Glomerular visceral epithelial cell (primary cell): ENCODE measurements at regions not wholly inside any gene's neighbourhood (a gene's known extent, or its start where the extent isn't known, plus 50 kb on each side); places are given as distances from the start of the nearest gene placed in this dataset.

Experiments used
- DNase-seq: peaks from one replicate; pipeline ENCODE4 v3.0.0-alpha.2; 2016; ENCODE audit errors: extremely low spot score

DNA sequence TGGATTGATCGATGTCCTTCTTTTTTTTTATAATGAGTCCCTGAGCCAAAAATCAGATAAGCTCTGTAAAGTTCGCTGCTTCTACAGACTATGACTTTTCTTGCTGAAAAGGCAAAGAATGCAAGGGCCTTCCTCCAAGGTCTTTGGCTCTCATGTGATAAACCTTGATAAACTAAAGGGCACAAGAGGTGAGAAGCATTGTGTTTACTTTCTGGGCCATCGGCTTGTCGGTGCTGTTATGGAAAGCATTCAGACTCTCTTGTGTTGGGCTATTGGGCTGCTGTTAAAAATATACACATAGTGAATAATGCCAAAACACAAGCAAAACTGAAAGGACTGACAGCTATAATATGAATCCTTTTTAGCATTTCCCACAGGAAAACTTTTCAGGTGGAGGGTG lies 472.4 kb upstream of the SPHKAP start:
- no peak for DNase-seq

DNA sequence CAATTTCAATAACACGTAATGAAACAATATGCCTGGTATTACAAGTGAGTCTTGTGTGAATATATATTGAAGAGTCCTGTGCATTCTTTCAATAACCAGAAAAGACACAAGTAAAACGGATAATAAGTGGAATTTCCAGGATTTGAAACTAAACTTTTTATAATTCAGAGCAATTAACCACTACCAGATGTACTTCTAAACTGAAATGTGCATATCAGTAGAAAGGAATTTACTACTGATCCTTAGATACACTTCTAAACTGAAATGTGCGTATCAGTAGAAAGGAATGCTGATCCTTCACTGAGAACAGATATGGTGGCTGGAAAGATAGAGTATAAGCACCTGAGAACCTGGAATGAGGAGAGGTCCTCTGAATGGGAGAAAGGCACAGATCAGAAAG lies 470.9 kb upstream of the SPHKAP start:
- no peak for DNase-seq

DNA sequence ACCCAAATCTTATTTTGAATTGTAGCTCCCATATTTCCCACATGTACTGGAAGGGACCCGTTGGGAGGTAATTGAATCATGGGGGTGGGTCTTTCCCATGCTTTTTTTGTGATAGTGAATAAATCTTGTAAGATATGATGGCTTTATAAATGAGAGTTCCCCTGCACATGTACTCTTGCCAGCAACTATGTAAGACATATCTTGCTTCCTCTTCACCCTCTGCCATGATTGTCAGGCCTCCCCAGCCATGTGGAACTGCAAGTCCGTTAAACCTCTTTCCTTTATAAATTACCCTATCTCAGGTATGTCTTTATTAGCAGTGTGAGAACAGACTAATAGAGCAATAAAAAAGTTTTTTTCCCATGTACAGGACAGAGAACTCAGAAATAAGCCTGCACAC lies 468.4 kb upstream of the SPHKAP start:
- no peak for DNase-seq

DNA sequence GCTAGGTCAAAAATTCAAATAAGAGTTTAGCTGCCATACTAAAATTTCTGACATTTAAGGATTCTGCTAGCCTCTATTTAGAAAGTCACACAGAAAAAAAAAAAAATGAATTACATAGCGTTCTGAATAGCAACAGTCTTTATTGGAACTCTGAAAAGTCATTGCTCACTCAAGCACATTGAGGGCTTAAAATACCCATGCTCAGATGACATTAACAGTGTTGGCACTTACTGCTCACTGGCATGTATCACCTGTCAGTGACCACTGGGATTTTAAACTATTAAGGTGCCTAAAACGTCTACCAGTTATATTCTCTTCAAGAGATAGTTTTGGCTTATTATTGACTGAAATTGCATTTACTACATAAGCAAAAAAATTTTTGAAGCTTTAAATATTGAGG lies 468.0 kb upstream of the SPHKAP start:
- DNase-seq, result no peak

DNA sequence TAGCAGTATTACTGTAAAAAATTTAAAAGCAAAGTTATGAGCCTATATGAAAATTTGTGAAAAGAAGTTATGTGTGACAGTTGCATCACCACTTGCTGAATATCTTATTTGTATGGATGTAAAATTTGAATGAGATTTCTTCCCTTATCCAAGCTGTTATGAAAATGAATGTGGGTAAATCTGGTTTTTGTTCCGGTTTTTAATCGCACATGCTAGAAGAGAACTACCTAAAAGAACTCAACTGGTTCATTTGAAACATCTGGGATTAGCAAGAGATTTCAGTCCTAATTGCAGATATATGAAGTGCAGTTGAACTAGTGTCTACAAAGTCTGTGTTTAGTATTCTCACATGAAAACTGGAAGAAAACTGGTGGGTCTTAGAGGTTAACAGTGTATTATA lies 467.1 kb upstream of the SPHKAP start:
- DNase-seq, result no peak

DNA sequence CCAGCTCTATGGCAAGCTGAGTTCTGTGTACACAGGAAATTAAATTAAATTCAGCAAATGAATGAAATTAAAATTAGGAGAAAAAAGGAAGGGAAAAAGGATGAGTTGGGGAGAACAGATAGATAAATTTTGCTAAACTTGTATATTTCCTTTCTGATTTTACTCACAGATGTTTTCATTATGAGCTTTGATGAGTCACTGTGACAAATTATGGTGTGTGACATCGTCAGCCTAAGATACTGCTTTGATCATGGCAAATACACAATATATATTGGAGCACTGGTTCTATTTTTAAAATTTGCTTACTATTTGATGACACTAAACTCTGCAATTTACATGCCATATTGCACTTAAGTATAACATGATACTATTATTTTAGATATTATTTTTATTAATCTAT lies 464.6 kb upstream of the SPHKAP start:
- DNase-seq, result no peak

DNA sequence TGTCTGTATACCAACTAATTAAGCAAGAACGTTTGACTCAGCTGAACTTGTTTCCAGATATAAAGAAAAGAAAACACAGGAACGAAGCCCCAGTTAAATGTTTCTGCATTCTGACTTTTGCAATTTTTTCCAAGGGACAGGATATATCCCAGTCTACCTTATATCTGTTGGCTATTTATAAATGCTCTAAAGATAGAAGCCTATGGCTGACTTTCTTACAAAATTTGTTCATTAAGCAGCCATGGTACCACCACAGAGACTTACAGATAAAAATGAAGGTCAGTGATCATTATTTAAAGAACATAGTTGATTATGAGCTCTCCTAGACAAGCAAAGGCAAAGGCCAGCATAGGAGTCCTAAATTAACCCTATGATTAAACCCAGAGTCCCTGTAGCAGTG lies 462.7 kb upstream of the SPHKAP start:
- DNase-seq, result no peak

DNA sequence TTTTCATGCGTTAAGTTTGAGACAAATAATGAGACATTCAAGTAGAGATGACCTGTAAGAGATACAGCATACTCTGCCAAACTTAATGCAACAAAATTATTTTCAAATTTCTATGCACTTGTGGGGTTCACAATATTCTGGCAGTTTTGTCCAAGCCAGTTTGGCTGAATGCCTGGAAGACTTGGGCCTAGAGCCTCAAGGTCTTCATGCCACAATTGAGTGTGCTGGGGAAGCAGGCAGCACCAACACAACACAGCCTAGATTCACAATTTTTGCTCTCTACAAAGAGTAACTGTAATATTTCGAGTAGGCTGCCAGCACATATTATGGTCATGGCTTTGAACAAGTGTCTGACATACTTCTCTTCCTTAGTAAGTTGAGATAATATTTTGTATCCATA lies 461.4 kb upstream of the SPHKAP start:
- no peak for DNase-seq

DNA sequence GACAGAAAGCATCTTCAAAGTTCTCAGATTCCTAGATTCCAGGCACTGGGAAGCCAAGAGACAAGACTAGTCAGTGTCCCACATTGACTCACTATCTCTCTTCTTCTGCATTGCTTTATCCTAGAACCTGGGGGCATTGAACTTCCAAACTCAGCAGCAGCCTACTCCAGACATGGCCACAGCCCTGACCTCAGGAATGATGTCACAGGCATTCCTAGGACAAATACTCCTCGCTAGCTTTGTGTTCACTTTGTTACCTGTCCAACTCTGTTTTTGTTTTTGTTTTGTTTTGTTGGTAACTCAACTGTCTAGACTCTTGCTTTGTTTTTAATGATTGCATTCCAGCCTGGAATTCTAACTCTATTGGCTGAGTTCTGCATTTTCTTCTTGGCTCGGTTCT lies 449.3 kb upstream of the SPHKAP start:
- no peak for DNase-seq

DNA sequence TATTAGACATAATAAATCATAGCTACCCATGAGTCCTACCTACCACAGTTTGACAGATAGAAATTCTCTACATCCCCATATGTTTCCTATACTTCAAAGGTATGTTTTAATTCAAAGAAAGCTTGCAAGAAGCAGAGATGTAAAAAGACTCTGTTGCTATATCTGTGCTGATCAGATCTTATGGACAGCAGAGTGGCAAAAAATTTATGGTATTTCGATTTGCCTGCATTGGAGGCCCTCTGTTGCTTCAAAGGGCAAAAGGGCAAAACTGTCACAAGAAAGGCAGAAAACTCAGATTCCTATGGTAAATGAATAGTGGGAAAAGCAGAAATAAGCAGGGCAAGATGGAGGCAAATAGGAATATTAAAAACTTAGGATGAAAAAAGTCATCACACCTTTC lies 447.8 kb upstream of the SPHKAP start:
- no peak for DNase-seq

DNA sequence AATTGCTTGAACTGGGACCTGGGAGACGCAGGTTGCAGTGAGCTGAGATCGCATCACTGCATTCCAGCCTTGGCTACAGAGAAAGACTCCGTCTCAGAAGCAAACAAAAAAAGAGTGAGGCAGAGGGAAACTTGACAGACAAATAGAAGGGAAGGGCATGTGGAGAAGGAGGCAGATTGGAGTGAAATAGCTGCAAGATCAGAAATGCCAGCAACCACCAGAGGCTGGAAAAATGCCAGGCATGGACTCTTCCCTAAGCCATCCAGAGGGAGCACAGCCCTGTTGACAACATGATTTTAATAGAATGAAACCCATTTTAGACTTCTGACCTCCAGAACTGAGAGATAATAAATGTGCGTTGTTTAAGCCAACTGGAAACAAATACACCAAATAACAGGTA lies 447.2 kb upstream of the SPHKAP start:
- no peak for DNase-seq

DNA sequence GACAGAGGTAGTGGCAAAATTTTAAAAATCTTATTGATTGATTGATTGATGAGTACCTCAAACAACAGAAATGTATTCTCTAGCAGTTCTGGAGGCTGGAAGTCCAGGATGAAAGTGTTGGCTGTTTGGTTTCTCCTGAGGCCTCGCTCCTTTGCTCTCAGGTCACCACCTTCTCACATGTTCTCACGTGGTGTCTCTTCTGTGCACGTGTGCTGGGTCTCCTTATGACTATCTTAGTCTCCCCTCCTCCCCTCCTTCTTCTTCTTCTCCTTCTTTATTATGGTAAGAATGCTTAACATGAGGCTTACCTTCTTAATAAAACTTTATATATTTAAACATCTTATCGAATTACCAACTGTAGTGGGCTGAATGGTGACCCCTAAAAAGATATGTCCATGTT lies 446.0 kb upstream of the SPHKAP start:
- no peak for DNase-seq

DNA sequence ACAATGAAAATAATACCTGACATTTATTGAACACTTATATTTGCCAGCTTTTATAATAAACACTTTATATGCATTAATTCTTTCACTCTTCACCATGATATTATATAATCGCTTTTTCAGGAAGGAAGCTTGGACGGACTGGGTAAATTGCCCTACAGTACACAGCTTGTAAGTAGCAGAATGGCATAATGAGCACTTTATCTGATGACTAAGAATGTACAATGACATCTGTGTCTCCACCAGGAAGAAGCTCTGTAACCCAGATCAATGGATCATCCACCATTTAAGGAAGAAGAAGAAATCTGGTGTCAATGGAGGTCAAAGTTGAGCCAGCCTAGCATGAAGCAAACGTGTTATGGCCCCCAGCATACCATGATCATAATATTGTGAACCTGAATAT lies 444.0 kb upstream of the SPHKAP start:
- DNase-seq, result no peak

DNA sequence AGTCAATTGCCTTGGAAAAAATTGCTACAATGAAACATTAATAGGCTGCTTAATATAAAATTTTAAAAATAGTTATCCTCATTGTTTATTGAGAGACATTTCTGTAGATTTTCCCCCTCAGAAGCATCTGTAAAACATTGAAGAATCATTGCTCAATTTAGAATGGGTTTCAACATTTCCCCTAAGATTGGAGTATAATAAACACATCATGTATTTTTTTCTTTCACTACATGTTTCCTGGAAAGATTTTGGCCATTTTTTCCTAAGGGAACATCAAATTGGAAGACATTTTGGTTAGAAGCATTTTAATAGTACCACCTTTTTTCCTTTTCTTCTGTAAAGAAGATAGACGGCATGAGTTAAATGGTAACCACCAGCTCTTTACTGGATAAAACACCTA lies 443.2 kb upstream of the SPHKAP start:
- no peak for DNase-seq

DNA sequence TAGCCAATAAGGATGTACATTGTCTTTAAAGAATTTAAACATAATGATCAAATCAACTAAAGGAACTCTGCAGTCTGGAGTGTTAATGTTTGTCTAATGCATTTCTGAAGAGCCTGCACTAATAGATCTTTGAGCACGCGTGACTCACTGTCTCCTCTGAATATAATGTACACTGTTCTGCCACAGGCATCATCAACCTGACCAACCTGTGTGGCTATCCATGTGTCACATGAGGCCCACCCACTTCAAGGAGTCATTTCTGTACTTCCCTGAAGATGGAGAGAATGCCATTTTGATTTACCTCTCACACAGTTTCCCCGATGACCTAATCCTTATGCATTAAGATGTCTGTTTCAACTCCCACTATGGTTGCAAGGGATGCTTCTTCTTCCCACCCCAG lies 434.0 kb upstream of the SPHKAP start:
- no peak for DNase-seq

DNA sequence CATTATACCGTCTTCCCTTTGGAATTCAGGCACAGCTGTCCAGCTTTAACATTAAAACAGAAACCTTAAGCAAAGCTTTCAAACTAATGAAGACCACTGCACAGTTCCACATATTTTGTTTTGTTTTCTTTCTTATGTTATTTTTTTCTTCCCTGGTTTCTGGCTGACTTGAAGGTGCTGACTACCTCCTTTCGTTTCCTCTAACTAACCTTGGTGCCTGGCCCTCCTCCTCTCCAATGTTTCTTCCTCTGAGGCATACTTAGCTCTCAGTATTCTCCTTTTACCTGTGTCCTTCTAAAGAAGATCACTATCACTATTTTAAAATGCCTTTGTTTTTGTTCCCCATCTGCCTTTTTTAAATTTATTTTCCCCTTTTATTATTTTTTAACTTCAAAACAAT lies 433.3 kb upstream of the SPHKAP start:
- DNase-seq, result no peak

DNA sequence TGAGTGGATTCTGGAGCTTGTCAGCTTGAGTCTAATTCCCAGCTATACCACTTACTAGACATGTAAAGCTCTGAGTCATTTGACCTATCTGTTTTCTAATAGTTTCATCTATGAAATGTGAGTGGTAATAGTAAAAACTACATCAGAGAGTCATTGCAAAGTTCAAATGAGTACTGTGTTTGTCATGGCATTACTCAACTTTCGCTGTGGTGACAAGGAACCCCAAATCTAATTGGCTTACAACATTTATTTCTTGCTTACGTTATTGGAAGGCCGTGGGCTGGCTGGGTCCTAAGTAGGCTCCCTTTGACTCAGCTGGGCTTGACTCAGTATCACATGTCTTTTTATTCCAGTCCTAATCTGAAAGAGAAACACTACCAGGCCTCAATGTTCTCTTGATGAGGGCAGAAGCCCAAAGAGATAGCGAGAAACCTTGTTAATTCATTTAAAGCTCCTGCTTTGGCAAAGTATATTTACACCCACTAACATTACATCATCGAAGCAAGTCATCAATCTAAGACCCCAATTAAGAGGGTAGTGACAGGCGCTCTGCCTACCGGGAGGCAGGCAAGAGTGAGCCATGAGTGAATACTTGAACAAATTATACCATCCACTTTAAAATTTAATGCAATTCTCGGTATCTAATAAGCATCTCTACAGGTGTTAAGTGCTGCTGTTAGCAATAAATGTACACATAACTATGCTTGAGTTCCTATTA lies 431.8 kb upstream of the SPHKAP start:
- peak; percentile 6 for DNase-seq

DNA sequence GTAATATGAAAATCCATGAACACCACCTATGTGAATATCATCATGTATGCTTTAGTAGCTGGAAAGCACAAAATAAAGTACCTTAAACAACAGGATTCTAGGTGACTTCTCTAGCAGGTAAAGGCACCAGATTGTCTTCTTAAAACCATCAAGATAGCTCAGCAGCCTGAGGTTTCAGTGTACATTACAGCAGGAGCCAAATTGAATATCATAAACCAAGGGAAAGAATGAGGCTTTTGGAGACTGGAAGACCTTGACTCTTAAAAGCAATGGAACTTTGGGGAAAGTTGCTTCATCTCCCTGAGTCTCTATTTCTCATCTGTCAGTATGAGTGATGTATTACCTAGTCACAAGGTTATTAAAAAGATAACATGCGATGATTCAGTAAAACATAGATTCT lies 429.7 kb upstream of the SPHKAP start:
- no peak for DNase-seq

DNA sequence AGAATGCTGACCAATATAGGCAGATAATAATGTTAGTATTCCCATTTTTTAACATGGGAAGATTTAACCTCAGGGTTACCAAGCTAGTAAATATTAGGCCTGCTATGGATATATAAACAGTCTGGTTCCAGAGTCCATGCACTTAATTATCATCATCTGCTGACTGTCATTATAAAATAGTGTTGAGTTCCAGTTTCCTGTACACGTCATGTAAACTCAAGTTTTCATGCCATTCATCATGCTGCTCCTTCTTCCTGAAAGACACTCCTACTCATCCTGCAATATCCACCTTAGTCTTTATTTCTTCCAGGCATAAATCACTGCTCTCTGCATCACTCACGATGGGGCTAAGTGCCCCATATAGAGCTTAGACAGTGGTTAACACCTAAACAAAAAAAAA lies 420.8 kb upstream of the SPHKAP start:
- no peak for DNase-seq

DNA sequence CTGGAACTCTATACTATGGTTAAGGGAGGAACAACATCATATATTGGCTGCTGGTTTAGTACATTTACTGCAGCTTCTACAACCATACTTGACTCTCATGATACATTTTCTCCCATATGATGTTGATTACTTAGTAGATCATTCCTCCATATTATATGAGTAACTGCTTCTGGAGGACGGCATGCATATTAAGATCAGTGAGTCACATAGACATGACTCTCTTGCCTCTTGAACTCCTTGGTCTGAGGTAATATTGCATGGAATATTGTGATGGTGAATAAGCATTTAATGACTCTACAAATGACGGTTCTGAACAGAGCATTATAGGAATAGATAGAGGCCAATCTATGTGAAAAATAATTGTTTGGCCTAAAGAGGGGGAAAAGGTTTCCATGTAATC lies 418.8 kb upstream of the SPHKAP start:
- no peak for DNase-seq

DNA sequence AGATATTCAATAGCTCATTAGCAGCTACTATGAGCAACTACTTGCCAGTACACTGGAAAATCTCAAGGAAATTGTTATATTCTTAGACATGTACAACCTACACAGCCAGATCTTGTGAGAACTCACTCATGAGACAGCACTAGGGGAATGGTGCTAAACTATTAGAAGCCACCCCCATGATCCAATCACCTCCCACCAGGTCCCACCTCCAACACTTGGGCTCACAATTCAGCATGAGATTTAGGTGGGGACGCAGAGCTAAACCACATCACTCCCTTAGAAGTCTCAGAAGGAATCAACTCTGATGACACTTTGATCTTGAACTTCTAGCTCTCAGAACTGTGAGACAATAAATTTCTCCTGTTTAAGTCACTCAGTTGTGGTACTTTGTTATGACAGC lies 418.3 kb upstream of the SPHKAP start:
- DNase-seq, result no peak

DNA sequence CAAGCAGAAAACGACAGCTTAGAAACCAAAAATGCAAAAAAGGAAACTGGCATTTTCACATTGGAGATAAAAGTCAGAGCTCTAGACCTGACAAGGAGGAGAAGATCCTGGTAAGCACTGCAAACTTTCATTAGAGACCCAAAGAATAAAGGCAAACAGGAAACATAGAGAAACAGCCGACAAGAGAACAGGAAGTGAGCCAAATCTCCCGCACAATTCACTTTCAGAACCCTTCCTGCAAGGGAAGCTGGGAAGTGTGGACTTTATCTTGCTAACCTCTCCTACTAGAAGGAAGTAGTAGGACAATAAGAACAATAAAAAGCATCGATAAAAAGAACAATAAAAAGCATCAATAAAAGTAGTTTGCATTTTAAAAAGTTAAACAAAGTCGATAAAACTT lies 417.8 kb upstream of the SPHKAP start:
- DNase-seq, result no peak

DNA sequence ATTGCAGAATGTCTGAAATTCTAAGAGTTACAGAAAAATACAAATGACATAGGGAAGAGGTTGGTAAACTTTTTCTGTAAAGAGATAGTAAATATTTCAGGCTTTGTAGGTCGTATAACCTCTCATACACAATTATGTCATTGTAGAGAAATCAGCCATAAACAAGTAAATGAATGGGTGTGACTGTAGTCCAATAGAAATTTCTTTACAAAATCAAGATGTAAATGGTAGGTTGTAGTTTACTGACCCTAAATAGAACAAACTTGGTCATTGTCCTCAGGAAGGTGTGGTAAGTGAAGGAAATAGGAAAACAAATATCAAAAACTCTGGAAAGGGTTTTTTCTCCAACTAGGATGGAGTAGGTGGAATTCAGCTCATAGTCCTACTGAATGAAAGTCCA lies 415.5 kb upstream of the SPHKAP start:
- no peak for DNase-seq

DNA sequence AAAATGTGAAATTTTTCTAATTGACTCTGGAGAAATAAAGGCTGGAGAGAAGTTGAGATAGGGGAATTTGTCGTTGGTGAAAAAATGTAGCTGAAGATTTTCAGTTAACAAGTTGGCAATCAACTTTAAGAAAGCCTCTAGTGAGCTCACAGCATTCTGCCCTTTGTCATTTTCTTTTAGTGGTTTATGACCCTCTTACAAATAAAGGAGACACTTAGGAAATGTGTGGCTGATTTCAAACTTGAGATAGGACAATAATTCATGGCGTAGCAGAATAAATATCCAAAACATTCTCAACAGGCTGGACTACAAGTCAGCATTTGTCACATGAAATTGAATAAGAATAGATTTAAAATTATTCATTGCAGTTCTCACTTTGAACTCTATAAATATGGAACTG lies 412.5 kb upstream of the SPHKAP start:
- no peak for DNase-seq

DNA sequence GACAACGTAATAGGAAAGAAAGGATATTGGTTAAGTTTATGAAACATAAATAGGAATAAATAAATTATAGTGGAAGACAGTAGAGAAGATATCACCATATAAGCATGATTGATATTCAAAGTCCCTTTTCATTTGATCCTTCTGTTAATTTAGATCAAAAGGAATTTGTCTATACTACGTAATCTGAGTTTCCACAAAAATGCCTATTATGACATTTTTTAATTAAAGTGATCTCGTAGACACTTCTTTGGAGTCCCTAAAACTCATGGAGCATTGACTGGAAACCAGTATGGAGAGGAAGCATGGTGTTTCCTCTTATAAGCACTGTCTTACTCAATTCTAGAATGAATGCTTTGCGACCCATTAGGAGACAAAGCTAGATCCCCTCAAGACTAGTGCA lies 411.4 kb upstream of the SPHKAP start:
- DNase-seq, result no peak
